ENCODE measurements at regions not wholly inside any gene's neighbourhood (a gene's known extent, or its start where the extent isn't known, plus 50 kb on each side); places are given as distances from the start of the nearest gene placed in this dataset.
"Not testable (repeated sequence)": the region's sequence is repeated elsewhere in the genome, so short reads cannot be mapped to it uniquely, and the experiment has no call there.

DNA sequence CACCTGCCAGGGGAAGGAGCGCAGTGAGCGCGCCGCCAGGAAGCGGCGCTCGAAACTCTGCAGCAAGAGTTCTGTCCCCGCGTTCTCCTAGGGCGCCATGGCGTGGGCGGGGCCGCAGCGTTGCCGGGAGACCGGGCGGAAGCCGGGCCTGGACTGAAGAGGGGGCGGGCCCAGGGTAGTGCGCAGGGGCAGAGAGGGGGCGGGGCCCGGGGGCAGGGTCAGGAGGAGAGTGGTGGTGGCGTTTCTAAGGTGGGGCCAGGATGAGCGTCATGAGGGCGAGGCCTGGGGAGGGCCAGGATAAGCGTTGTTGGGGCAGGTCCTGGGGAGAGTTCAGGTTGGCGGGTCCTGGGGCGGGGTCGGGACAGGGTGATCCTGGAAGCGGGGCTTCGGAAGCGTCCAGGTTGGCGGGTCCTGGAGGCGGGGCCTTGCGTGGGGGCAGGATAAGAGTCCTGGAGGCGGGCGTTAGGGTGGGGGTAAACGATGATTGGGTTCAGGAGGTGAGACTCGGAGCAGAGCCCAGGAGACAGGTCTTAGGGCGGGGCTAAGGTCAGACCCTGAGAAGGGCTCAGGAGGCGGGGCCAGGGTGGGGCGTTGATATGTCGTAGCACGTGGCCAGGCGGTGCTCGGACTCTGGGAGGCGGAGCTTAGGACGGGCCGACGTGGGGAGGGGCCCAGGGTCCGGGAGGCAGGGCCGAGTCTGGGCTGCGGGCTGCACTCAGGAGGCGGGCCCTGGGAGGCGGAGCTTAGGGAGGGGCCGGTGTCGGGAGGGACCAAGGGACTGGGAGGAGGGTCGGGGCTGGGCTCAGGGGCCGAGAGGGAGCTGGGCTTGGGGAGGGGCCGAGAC, 189.4 kb downstream of the ADRA2C start:
- DNase-seq (peak; percentile 95), ATAC-seq (peak; percentile 100)
- BruUV-seq (replicated peaks); H3F3A ChIP-seq (ENCODE audit: low read length, unreplicated experiment); H3K9me3 ChIP-seq (ENCODE audit: low read length); H3K9me2 ChIP-seq (replicated peaks; ENCODE audit: low read length); H3K79me2 ChIP-seq (ENCODE audit: low read length); H3K27me3 ChIP-seq (ENCODE audit: low read length); H3K36me3 ChIP-seq (ENCODE audit: low read depth, low read length); H4K20me1 ChIP-seq (ENCODE audit: low read length): not testable (repeated sequence)
- peak overlapping the region; percentile 87 for H3K4me2 ChIP-seq (ENCODE audit: low read length)
- CTCF ChIA-PET, result interaction anchor here (0.6 kb wide), 1 partner anchor 297 kb away, joined by 5 read pairs; no protein-coding TSS in a partner anchor
- POLR2A ChIA-PET (ENCODE audit: unreplicated experiment), result interaction anchor here (0.6 to 0.7 kb wide), 3 partner anchors 202 to 275 kb away, joined by 3 to 6 read pairs (median 5); no protein-coding TSS in a partner anchor
- H3K27ac ChIP-seq (ENCODE audit: low read length), result peak overlapping the region; percentile 98
- H3K9ac ChIP-seq (ENCODE audit: low read length), result peak overlapping the region; percentile 98
- peak overlapping the region; percentile 73 for H3K4me3 ChIP-seq (ENCODE audit: low read length)
- peak overlapping the region; percentile 69 for H2AFZ ChIP-seq (ENCODE audit: low read length)
- intact Hi-C loops (cut with micrococcal nuclease), result loop anchor here (5.0 kb wide), 1 partner anchor 423 kb away; the partner anchor contains the start of gene LRPAP1
- peaks cover 22% of the 10 kb centered on the region for H3K4me1 ChIP-seq (ENCODE audit: insufficient read depth, low read length)

DNA sequence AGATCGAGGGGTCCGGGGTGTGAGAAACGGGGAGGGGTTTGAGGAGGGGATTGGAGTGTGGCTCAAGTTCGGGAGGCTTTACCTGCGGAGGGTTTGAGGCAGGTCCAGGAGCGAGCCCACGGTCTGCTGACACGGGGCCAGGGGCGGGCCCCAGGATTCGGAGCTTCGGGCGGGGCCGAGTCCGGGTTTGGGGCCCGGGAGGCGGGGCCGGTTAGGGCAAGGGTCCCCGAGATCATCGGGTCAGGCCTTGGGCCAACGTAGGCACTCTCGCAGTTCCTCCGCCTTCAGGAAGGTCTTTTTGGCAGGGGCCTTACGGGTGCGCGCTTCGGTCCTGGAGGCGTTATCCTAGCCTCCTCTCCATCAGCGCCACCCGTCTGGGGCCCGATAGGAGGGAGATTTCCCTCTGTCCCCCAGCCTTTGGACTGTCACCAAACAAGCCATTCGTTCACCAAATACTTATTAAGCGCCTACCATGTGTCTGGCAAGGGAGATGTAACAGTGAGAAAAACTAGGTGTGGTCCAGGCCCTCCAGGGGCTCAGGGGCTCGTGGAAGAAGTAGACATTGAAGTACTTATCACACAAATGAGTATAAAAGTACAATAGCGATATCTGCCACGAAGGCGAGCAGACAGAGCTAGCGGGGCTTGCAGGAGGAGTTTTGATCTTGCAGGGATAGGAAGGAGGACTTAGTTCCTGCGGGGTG, 190.1 kb downstream of the ADRA2C start:
- H3K79me2 ChIP-seq (ENCODE audit: low read length); BruUV-seq (replicated peaks); H3K27me3 ChIP-seq (ENCODE audit: low read length); H3K36me3 ChIP-seq (ENCODE audit: low read depth, low read length); DNase-seq; H4K20me1 ChIP-seq (ENCODE audit: low read length); H3K9me3 ChIP-seq (ENCODE audit: low read length); ATAC-seq; H3F3A ChIP-seq (ENCODE audit: low read length, unreplicated experiment); H3K9me2 ChIP-seq (replicated peaks; ENCODE audit: low read length): not testable (repeated sequence)
- peak overlapping the region; percentile 77 for H3K4me2 ChIP-seq (ENCODE audit: low read length)
- peak overlapping the region; percentile 69 for H2AFZ ChIP-seq (ENCODE audit: low read length)
- H3K4me3 ChIP-seq (ENCODE audit: low read length), result peak overlapping the region; percentile 65
- H3K27ac ChIP-seq (ENCODE audit: low read length), result peak overlapping the region; percentile 32; the same call in 1 of the 2 replicates
- POLR2A ChIA-PET (ENCODE audit: unreplicated experiment), result interaction anchor here (0.6 to 0.7 kb wide), 2 partner anchors 202 to 216 kb away, joined by 3 to 6 read pairs; no protein-coding TSS in a partner anchor
- intact Hi-C loops (cut with micrococcal nuclease), result loop anchor here (5.0 kb wide), 1 partner anchor 424 kb away; the partner anchor contains the start of gene LRPAP1
- CTCF ChIA-PET, result interaction anchor here (0.6 kb wide), 1 partner anchor 296 kb away, joined by 5 read pairs; no protein-coding TSS in a partner anchor
- H3K4me1 ChIP-seq (ENCODE audit: insufficient read depth, low read length), result peaks cover 22% of the 10 kb centered on the region
- H3K9ac ChIP-seq (ENCODE audit: low read length), result peak overlapping the region; percentile 53

DNA sequence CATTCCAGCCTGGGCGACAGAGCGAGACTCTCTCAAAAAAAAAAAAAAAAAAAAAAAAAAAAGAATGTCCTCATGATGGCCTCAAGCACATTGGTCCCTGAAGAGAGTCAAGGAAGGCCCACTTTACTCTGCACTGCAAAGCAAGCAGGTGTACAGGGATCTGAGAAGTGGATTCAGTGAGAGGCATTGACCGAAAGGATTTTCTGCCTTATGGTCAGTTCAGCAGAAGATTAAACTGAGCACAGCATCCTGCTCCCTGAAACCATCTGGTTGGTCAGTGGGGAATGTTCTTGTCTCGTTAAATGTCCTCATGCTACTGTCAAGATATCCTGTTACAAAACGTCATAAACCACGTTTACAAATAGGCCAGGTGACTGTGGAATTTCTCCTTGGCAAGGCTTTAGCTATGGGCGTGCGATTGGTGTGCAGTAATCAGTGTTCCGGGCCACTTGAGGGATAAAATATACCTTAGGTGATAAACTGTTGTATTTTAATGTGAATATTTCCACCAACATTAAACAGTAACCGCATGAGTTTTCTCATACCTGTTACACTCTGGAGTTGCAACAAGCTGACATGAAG, 195.0 kb downstream of the ADRA2C start:
- H3K4me3 ChIP-seq (ENCODE audit: low read length); ATAC-seq; H4K20me1 ChIP-seq (ENCODE audit: low read length); H3K9ac ChIP-seq (ENCODE audit: low read length); H3K27ac ChIP-seq (ENCODE audit: low read length); H3F3A ChIP-seq (ENCODE audit: low read length, unreplicated experiment); CTCF ChIA-PET; H3K36me3 ChIP-seq (ENCODE audit: low read depth, low read length); H3K4me2 ChIP-seq (ENCODE audit: low read length); BruUV-seq (replicated peaks); H3K9me2 ChIP-seq (replicated peaks; ENCODE audit: low read length); POLR2A ChIA-PET (ENCODE audit: unreplicated experiment); H3K79me2 ChIP-seq (ENCODE audit: low read length); H3K27me3 ChIP-seq (ENCODE audit: low read length); H2AFZ ChIP-seq (ENCODE audit: low read length); H3K4me1 ChIP-seq (ENCODE audit: insufficient read depth, low read length); intact Hi-C loops (cut with micrococcal nuclease); H3K9me3 ChIP-seq (ENCODE audit: low read length): not testable (repeated sequence)
- DNase-seq, result peak; percentile 13

DNA sequence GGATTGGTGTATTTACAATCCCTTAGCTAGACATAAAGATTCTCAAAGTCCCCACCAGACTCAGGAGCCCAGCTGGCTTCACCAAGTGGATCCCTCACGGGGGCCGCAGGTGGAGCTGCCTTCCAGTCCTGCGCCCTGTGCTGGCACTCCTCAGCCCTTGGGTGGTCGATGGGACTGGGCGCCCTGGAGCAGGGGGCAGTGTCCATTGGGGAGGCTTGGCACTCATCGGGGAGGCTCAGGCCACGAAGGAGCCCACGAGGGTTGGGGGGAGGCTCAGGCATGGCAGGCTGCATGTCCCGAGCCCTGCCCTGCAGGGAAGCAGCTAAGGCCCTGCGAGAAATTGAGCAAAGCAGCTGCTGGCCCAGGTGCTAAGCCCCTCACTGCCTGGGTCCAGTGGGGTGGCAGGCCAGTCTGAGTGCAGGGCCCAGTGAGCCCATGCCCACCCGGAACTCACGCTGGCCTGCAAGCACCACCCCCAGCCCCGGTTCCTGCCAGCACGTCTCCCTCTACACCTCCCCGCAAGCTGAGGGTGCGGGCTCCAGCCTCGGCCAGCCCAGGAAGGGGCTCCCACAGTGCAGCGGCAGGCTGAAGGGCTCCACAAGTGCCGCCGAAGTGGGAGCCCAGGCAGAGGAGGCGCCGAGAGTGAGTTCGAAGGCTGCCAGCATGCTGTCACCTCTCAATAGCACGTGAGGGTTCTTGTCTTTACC, 198.5 kb downstream of the ADRA2C start:
- H2AFZ ChIP-seq (ENCODE audit: low read length); ATAC-seq; H3K36me3 ChIP-seq (ENCODE audit: low read depth, low read length); H3K4me2 ChIP-seq (ENCODE audit: low read length); H3K27ac ChIP-seq (ENCODE audit: low read length); H3K4me1 ChIP-seq (ENCODE audit: insufficient read depth, low read length); H3K27me3 ChIP-seq (ENCODE audit: low read length); H4K20me1 ChIP-seq (ENCODE audit: low read length); intact Hi-C loops (cut with micrococcal nuclease); CTCF ChIA-PET; POLR2A ChIA-PET (ENCODE audit: unreplicated experiment); H3K4me3 ChIP-seq (ENCODE audit: low read length); H3K9me3 ChIP-seq (ENCODE audit: low read length); BruUV-seq (replicated peaks); H3K79me2 ChIP-seq (ENCODE audit: low read length); DNase-seq; H3K9me2 ChIP-seq (replicated peaks; ENCODE audit: low read length); H3K9ac ChIP-seq (ENCODE audit: low read length); H3F3A ChIP-seq (ENCODE audit: low read length, unreplicated experiment): not testable (repeated sequence)

DNA sequence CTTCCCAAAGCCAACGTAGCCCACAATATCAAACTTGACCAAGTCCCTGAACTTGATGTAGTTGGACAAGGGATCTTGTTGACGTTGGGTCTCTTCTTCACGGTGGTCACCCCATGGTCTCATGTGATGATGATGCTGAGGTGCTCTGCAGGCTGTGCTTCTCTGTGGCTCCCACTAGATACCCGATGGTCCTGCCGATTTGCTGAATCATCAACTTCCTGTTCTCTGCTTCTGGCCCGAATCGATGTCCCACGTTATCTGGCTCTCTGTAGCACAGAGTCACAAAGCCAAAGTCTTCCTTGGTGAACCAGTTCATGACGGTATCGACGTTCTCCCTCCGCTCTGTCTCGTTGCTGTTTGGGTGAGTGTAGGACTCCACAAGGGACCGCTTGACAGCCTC, 201.0 kb downstream of the ADRA2C start:
- H3K79me2 ChIP-seq (ENCODE audit: low read length); BruUV-seq (replicated peaks); H3K27me3 ChIP-seq (ENCODE audit: low read length); POLR2A ChIA-PET (ENCODE audit: unreplicated experiment); H4K20me1 ChIP-seq (ENCODE audit: low read length); CTCF ChIA-PET; ATAC-seq; H3F3A ChIP-seq (ENCODE audit: low read length, unreplicated experiment); H3K4me1 ChIP-seq (ENCODE audit: insufficient read depth, low read length); H3K27ac ChIP-seq (ENCODE audit: low read length); H3K9ac ChIP-seq (ENCODE audit: low read length); H2AFZ ChIP-seq (ENCODE audit: low read length); intact Hi-C loops (cut with micrococcal nuclease); H3K9me3 ChIP-seq (ENCODE audit: low read length); H3K4me3 ChIP-seq (ENCODE audit: low read length); H3K36me3 ChIP-seq (ENCODE audit: low read depth, low read length); H3K4me2 ChIP-seq (ENCODE audit: low read length); H3K9me2 ChIP-seq (replicated peaks; ENCODE audit: low read length); DNase-seq: not testable (repeated sequence)

DNA sequence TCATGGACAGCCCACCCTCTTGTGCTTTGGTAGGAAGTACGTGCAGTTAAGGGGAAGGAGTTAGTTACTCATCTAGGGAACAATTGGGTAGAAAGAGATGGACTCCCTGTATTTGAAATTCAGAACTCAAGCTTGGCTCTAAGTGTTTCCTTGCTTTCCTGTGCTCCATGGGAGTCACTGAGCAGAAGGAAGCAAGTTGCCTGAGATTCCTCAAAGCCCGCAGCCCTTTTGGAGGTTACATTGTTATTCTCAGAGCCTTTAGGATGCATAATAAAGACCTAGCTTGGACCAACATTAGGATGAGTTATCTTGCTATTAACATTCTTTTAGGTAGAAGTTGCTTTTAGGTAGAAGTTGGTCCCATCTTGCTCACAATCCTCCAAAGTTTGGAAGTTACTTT, 206.4 kb downstream of the ADRA2C start:
- H3K9me3 ChIP-seq (ENCODE audit: low read length); BruUV-seq (replicated peaks); H3K9me2 ChIP-seq (replicated peaks; ENCODE audit: low read length); H3K4me2 ChIP-seq (ENCODE audit: low read length); H4K20me1 ChIP-seq (ENCODE audit: low read length); H3K79me2 ChIP-seq (ENCODE audit: low read length); H3K27ac ChIP-seq (ENCODE audit: low read length); H3K36me3 ChIP-seq (ENCODE audit: low read depth, low read length); POLR2A ChIA-PET (ENCODE audit: unreplicated experiment); ATAC-seq; H3K4me1 ChIP-seq (ENCODE audit: insufficient read depth, low read length); H3K9ac ChIP-seq (ENCODE audit: low read length); intact Hi-C loops (cut with micrococcal nuclease); H3K4me3 ChIP-seq (ENCODE audit: low read length); H3F3A ChIP-seq (ENCODE audit: low read length, unreplicated experiment); H2AFZ ChIP-seq (ENCODE audit: low read length); H3K27me3 ChIP-seq (ENCODE audit: low read length); DNase-seq; CTCF ChIA-PET: not testable (repeated sequence)

Data from PC-3 (cell line).